NCI-H526 (cell line): ENCODE measurements at regions not wholly inside any gene's neighbourhood (a gene's known extent, or its start where the extent isn't known, plus 50 kb on each side); places are given as distances from the start of the nearest gene placed in this dataset.

ENCODE experiments used
- DNase-seq, 2 experiments: peaks; one replicate each; lab custom pipeline; 2025; lab: John Stamatoyannopoulos, UW

DNA sequence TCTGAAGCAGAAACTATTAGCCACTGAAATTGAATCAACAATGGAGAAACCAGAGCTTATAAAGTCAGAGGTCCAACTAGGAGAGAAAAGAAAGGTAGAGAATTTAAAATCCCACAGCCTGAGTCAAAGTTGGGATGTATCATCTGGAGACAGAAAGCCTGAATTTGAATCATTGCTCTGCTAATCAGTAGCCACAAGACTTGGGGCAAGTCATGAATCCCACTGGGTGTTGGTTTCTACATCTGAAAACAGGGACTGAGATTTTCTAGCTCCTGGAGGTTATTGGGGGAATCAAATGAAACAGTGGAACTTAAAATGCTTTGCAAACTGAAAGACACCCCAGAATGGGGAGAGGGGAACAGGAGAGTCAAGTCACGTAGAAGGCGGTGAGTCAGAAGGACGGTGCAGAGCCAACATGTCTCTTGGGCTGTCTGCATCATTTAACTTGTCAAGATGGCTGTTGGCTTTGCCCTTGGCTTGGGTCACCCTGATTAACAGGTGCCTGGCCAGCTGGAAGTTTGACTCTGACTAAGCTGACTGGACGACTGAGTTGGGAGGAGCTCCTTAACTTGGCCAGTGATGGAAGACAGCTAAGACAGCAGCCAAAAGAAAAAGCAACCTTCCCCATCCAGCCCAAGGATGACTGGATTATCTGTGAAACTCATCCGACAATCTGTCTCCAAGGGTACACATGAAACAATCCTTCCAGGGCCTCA is 60.6 kb upstream of the ADRA1B start:
- DNase-seq = no peak

DNA sequence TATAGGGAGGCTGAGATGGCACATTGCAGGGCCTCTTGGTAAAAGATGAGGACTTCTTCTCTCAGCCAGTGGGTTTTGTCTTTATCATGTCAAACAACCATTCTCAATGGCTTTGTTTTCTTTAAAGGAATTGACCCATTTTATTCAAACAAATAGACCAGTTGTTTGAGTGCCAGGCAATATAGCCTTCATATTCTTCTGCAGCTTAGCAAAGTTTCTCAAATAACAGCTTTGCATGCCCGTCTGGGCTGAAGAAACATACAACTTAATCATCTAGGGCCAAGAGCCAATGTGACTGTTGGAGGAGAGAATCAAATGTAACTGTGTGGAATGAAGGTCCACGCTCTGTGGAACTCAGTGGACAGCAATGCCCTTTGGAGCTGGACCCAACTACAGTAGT is 57.4 kb upstream of the ADRA1B start:
- no peak for DNase-seq

DNA sequence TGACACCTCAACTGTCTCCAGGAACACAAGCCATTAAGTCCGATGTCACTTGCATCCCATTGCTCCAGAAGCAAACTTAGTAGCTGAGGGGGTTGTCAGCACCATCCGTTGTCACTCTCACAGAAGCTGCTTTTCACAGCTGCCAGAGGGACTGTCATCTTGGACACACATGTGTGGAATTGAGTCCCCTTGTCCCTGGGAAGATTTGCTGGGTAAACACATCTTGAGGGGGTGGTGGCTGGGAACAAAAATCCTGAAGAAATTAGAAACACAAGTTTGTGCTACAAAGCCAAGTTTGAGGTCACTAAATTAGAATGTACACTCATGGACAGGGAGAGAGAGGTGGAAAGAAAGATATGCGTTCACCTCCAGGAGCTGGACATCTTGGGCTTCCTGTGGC is 55.2 kb upstream of the ADRA1B start:
- DNase-seq = no peak

DNA sequence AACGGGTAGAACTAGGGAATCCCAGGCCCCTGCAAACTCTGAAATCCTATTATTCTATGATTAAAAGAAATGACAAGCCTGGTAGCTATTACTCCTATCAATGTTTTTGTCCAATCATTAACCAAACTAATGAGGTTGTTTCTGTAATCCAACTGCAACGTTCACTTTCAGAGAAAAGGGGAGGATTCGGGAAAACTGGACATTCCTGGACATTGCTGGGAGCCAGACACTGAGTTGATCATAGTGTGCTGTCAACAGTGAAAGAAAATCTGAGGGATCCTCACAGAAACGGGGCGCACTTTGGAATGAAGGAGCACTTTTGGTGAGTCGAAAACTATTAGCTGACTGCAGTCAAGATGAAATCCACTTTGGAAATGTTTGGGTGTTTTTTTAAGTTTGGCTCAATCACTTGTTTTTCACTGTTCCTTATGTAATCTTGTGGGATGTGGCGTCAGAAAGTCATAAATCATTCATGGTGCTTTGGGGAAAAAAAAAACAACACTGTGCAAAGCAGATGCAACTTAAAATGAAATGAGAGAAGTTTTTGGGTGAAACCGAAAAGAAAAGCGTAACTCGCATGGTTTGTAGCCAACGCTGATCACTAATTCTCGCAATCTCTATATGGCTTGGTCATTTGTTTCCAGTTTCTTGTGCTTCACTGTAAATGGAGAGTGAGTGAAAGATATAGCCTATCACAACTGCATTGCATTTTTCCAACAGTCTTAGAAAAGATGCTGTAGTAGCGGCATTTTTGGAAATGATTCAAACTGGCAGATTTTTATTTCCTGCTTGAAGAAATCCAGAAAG is 51.2 kb upstream of the ADRA1B start:
- DNase-seq = no peak

DNA sequence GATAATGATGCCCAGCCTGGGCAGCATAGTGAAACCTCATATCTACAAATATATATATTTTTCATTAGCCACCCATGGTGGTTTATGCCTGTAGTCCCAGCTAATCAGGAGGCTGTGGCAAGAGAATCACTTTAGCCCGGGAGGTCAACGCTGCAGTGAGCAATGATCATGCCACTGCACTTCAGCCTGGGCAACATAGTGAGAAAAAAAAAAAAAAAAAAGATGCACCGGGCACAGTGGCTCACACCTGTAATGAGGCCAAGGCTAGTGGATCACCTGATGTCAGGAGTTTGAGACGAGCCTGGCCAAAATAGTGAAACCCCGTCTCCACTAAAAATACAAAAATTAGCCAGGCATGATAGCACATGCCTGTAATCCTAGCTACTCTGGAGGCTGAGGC is 50.2 kb upstream of the ADRA1B start:
- DNase-seq = no peak
